ENCODE measurements at regions not wholly inside any gene's neighbourhood (a gene's known extent, or its start where the extent isn't known, plus 50 kb on each side); places are given as distances from the start of the nearest gene placed in this dataset.

- H3K4me1 ChIP-seq (ENCODE audit: control insufficient read depth, insufficient read depth, low read length) = no peaks in the 10 kb centered on the region
- dilution Hi-C loops (cut with HindIII; ENCODE audit: low sequenced_read_pairs, unreplicated experiment) (no loop called here), in situ Hi-C loops (cut with MboI; ENCODE audit: low sequenced_read_pairs) (no loop called here), intact Hi-C loops (cut with micrococcal nuclease) (no loop called here)
- no peak overlapping the region for H2BK15ac ChIP-seq (ENCODE audit: low read depth, low read length)
- no peak overlapping the region for H3K4me3 ChIP-seq (ENCODE audit: insufficient read depth, low read depth, low read length)
- no TSS peak for BruUV-seq (replicated peaks)
- H3K79me1 ChIP-seq (ENCODE audit: low read depth in 1 of 2, low read length in 2 of 2) = no peaks in the 10 kb centered on the region
- H2AK9ac ChIP-seq (replicated peaks; ENCODE audit: low read depth, low read length, poor library complexity) = no peak overlapping the region
- no peak overlapping the region for H3K23ac ChIP-seq (ENCODE audit: low read depth, low read length)
- no peak overlapping the region for H3K56ac ChIP-seq (ENCODE audit: extremely low read depth, insufficient read depth, low read length)
- H4K5ac ChIP-seq (ENCODE audit: low read depth, low read length) = no peak overlapping the region
- no peak overlapping the region for H4K8ac ChIP-seq (ENCODE audit: low read depth in 2 of 2, low read length in 2 of 2)
- CTCF ChIA-PET = no interaction called here
- no peak overlapping the region for H3K14ac ChIP-seq (replicated peaks; ENCODE audit: low read depth, low read length)
- no peak overlapping the region for H2AFZ ChIP-seq (replicated peaks; ENCODE audit: low read length, poor library complexity)
- no peak overlapping the region for H3K27ac ChIP-seq (ENCODE audit: insufficient read depth, low read length)
- no peak overlapping the region for H2BK120ac ChIP-seq (ENCODE audit: low read depth, low read length)
- TF ChIP-seq SMC3 (IDR thresholded peaks at IDR 0.05; ENCODE audit: low read depth, low read length) (no peak), MAZ (IDR thresholded peaks at IDR 0.05; ENCODE audit: borderline replicate concordance, low read depth, low read length) (no peak), BHLHE40 (IDR thresholded peaks at IDR 0.05; ENCODE audit: low read depth, low read length) (no peak), CEBPB (IDR thresholded peaks at IDR 0.05; ENCODE audit: low read depth, low read length) (no peak), POLR2A (IDR thresholded peaks at IDR 0.05; ENCODE audit: low read depth, low read length) (no peak), MAFK (IDR thresholded peaks at IDR 0.05; ENCODE audit: low read depth, low read length) (no peak)
- TF ChIP-seq, protein P1, sequence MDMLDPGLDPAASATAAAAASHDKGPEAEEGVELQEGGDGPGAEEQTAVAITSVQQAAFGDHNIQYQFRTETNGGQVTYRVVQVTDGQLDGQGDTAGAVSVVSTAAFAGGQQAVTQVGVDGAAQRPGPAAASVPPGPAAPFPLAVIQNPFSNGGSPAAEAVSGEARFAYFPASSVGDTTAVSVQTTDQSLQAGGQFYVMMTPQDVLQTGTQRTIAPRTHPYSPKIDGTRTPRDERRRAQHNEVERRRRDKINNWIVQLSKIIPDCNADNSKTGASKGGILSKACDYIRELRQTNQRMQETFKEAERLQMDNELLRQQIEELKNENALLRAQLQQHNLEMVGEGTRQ (IDR thresholded peaks at IDR 0.05; ENCODE audit: low read depth, low read length) = no peak
- H2AK5ac ChIP-seq (ENCODE audit: low read depth, low read length) = no peak overlapping the region
- no peak overlapping the region for H3K4me2 ChIP-seq (ENCODE audit: low read depth, low read length)
- H2BK5ac ChIP-seq (ENCODE audit: low read depth, low read length, poor library complexity, severe bottlenecking) = no peak overlapping the region
- no peaks in the 10 kb centered on the region for H3K27me3 ChIP-seq (ENCODE audit: control insufficient read depth, insufficient read depth, low read length)
- H3K18ac ChIP-seq (ENCODE audit: low read depth, low read length) = no peak overlapping the region
- no peaks in the 10 kb centered on the region for H3K36me3 ChIP-seq (ENCODE audit: control insufficient read depth, insufficient read depth, low read length)
- no peaks in the 10 kb centered on the region for H4K20me1 ChIP-seq (ENCODE audit: insufficient read depth, low read length)
- H2BK20ac ChIP-seq (ENCODE audit: low read depth, low read length) = no peak overlapping the region
- no peak overlapping the region for H3K4ac ChIP-seq (ENCODE audit: low read depth, low read length)
- WGBS, 2 experiments (ENCODE audit: extremely low coverage in 2 of 2, insufficient read length in 1 of 2) = 17% methylated on average over 1 of the region's 13 CpGs; no CpG with 5 or more reads in 1 of the 2 experiments
- DNase-seq (no peak), ATAC-seq (ENCODE audit: low read depth) (no peak)
- no peaks in the 10 kb centered on the region for H3K9me1 ChIP-seq (ENCODE audit: insufficient read depth, low read length)
- H3K9ac ChIP-seq (ENCODE audit: low read depth, low read length) = no peak overlapping the region
- no peaks in the 10 kb centered on the region for H3K9me3 ChIP-seq (ENCODE audit: control insufficient read depth, insufficient read depth, low read length)
- no peak overlapping the region for H4K91ac ChIP-seq (ENCODE audit: insufficient read depth, low read depth, low read length)
- POLR2A ChIA-PET (ENCODE audit: unreplicated experiment) = no interaction called here
Measured at GRCh38 chr20:52804497-52805295, 167.5 kb upstream of the TSHZ2 start.

Data from IMR-90 (cell line).